GM23248 (cell line): ENCODE measurements at regions not wholly inside any gene's neighbourhood (a gene's known extent, or its start where the extent isn't known, plus 50 kb on each side); places are given as distances from the start of the nearest gene placed in this dataset.

Experiments
- EZH2 ChIP-seq: fragments of 200-600 bp; sonication (generic); IDR thresholded peaks from 2 replicates; pipeline ENCODE4 v1.6.1; 2018; ENCODE audit warnings: antibody characterized with exemption, mild to moderate bottlenecking; ENCODE audit not compliant: insufficient read depth, poor library complexity, severe bottlenecking
- EZH2phosphoT487 ChIP-seq: fragments of 200-600 bp; sonication (generic); IDR thresholded peaks from 2 replicates; pipeline ENCODE4 v1.6.1; 2018; ENCODE audit warnings: antibody characterized with exemption, moderate library complexity, mild to moderate bottlenecking, low read depth; ENCODE audit not compliant: insufficient read depth

- no peak for TF ChIP-seq EZH2phosphoT487
- no peak for TF ChIP-seq EZH2
Measured at GRCh38 chr20:11719153-11719552, 198.5 kb upstream of the BTBD3 start.
